H1 (cell line): ENCODE measurements at regions not wholly inside any gene's neighbourhood (a gene's known extent, or its start where the extent isn't known, plus 50 kb on each side); places are given as distances from the start of the nearest gene placed in this dataset.

Source experiments
- KDM5A ChIP-seq: fragments of 200-600 bp; IDR thresholded peaks from 2 replicates; pipeline ENCODE4 v1.7.1; 2012; ENCODE audit warnings: mild to moderate bottlenecking, low read length, inconsistent platforms, mixed read lengths
- POLR2A ChIP-seq, 2 experiments: IDR thresholded peaks; 1 replicate in 1 of 2; 2 replicates in 1 of 2; pipeline ENCODE4 v1.6.1; 2011; ENCODE audit warnings: low read depth in 2 of 2, low read length in 2 of 2, mild to moderate bottlenecking in 2 of 2; ENCODE audit errors: control extremely low read depth in 1 of 2
- RFX5 ChIP-seq: IDR thresholded peaks from 2 replicates; pipeline ENCODE4 v1.6.1; 2011; ENCODE audit warnings: low read depth, low read length, improper control_type of control experiment, borderline replicate concordance
- SAP30 ChIP-seq: fragments of 300-600 bp; sonication (generic); IDR thresholded peaks from 2 replicates; pipeline ENCODE4 v1.7.1; 2012; ENCODE audit warnings: low read length, moderate library complexity, mild to moderate bottlenecking, inconsistent platforms; ENCODE audit not compliant: insufficient read depth, insufficient replicate concordance
- SIN3A ChIP-seq, 2 experiments: IDR thresholded peaks in 1 of 2; conservative IDR thresholded peaks in 1 of 2; 2 replicates each; pipeline ENCODE4 v1.6.1; 2011 to 2012; ENCODE audit warnings: low read length in 2 of 2, improper control_type of control experiment in 1 of 2, low read depth in 1 of 2, mild to moderate bottlenecking in 1 of 2
- TF ChIP-seq, protein P1 (sequence below): IDR thresholded peaks from 2 replicates; pipeline ENCODE4 v1.6.1; 2012; ENCODE audit warnings: inconsistent platforms
- TF ChIP-seq, protein P2 (sequence below), 3 experiments: IDR thresholded peaks; 1 replicate in 2 of 3; 2 replicates in 1 of 3; pipeline versions ENCODE4 v1.5.1 to v1.6.1; 2011; ENCODE audit warnings: low read length in 3 of 3, mild to moderate bottlenecking in 3 of 3, inconsistent platforms in 2 of 3, low read depth in 1 of 3, moderate library complexity in 1 of 3; ENCODE audit not compliant: insufficient read depth in 1 of 3; ENCODE audit errors: control extremely low read depth in 1 of 3
- TF ChIP-seq, protein P3 (sequence below): IDR thresholded peaks from 2 replicates; pipeline ENCODE4 v1.6.1; 2012; ENCODE audit warnings: low read length, inconsistent platforms

DNA sequence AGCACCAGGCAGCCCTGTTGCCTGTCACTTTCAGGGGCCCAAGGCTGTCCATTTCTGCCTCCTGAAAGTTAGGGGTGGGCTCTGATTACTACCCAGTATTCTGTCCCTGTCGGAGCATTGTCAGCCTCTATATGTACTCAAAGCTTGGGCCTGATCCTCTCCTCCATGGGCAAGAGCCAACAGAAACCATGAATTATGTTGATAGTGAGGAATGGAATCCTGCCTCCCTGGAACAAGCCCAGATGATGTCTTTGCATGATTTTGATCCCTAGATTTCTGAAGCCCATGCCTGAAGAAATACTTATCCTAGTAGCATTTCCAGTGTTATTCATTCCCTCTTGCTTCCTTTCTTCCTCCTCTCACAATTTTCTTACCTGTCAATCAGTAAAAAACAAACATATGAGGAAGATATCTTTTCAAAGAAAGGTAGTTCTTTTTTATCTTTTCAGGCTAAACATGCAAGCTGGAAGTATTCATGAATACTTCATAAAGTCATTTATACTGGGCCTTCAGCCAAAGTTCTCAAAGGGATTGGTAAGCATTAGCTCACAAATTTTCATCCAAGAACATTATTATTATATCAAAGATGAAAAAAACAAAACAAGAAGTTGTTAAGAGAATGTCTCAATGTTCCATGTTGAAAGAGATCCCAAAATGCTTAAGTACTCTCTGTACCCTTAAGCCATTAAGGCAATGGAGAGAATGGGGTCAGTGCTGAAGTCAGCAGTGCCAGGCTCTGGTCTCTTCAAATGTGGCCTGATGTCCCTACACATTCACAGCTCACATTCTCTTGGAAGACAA, 171.7 kb downstream of the NHLRC3 start:
- TF ChIP-seq, protein P1, sequence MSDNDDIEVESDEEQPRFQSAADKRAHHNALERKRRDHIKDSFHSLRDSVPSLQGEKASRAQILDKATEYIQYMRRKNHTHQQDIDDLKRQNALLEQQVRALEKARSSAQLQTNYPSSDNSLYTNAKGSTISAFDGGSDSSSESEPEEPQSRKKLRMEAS: no peak
- TF ChIP-seq, protein P2, sequence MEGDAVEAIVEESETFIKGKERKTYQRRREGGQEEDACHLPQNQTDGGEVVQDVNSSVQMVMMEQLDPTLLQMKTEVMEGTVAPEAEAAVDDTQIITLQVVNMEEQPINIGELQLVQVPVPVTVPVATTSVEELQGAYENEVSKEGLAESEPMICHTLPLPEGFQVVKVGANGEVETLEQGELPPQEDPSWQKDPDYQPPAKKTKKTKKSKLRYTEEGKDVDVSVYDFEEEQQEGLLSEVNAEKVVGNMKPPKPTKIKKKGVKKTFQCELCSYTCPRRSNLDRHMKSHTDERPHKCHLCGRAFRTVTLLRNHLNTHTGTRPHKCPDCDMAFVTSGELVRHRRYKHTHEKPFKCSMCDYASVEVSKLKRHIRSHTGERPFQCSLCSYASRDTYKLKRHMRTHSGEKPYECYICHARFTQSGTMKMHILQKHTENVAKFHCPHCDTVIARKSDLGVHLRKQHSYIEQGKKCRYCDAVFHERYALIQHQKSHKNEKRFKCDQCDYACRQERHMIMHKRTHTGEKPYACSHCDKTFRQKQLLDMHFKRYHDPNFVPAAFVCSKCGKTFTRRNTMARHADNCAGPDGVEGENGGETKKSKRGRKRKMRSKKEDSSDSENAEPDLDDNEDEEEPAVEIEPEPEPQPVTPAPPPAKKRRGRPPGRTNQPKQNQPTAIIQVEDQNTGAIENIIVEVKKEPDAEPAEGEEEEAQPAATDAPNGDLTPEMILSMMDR (IDR thresholded peaks at IDR 0.05; ENCODE audit: control extremely low read depth in 1 of 3, insufficient read depth in 1 of 3, low read depth in 1 of 3, low read length in 3 of 3): no peak
- TF ChIP-seq SAP30 (no peak), RFX5 (no peak), SIN3A (conservative IDR thresholded peaks at IDR 0.05 in 1 of 2, IDR thresholded peaks at IDR 0.05 in 1 of 2; ENCODE audit: low read depth in 1 of 2, low read length in 2 of 2) (no peak), KDM5A (no peak), POLR2A (IDR thresholded peaks at IDR 0.05; ENCODE audit: control extremely low read depth in 1 of 2, low read depth in 2 of 2, low read length in 2 of 2) (no peak)
- TF ChIP-seq, protein P3, sequence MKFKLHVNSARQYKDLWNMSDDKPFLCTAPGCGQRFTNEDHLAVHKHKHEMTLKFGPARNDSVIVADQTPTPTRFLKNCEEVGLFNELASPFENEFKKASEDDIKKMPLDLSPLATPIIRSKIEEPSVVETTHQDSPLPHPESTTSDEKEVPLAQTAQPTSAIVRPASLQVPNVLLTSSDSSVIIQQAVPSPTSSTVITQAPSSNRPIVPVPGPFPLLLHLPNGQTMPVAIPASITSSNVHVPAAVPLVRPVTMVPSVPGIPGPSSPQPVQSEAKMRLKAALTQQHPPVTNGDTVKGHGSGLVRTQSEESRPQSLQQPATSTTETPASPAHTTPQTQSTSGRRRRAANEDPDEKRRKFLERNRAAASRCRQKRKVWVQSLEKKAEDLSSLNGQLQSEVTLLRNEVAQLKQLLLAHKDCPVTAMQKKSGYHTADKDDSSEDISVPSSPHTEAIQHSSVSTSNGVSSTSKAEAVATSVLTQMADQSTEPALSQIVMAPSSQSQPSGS: no peak
